Right lung (tissue), 2 donors: ENCODE measurements at regions not wholly inside any gene's neighbourhood (a gene's known extent, or its start where the extent isn't known, plus 50 kb on each side); places are given as distances from the start of the nearest gene placed in this dataset.
"Not testable (repeated sequence)": the region's sequence is repeated elsewhere in the genome, so short reads cannot be mapped to it uniquely, and the experiment has no call there.

ENCODE experiments used
- DNase-seq, 2 donors: peaks; one replicate each; pipeline ENCODE4 v3.0.0-alpha.2; 2013

- DNase-seq: no peak
Measured at GRCh38 chr16:51543971-51544370, 392.9 kb upstream of the SALL1 start.

GRCh38 chr16:51542981-51543815 is 392.1 kb upstream of the SALL1 start:
- no peak for DNase-seq

DNA sequence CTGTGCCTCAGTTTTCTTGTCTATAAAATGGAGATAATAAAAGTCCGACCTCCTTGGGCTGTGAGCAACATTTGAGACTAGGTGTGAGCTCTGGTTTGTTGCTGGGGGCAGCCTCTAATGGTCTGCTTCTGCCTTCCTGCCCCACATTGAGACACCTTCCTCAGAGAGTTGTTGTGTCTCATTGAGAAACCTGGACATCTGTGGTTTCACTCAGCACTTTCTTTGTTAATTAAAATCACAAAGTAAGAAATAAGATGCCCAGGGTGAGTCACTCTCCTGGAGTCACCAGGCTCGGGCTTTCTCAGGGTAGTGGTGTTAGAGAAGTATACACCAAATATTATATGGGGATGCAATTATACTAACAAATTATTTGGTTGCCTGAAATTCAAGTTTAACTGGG is 389.2 kb upstream of the SALL1 start:
- no peak for DNase-seq

DNA sequence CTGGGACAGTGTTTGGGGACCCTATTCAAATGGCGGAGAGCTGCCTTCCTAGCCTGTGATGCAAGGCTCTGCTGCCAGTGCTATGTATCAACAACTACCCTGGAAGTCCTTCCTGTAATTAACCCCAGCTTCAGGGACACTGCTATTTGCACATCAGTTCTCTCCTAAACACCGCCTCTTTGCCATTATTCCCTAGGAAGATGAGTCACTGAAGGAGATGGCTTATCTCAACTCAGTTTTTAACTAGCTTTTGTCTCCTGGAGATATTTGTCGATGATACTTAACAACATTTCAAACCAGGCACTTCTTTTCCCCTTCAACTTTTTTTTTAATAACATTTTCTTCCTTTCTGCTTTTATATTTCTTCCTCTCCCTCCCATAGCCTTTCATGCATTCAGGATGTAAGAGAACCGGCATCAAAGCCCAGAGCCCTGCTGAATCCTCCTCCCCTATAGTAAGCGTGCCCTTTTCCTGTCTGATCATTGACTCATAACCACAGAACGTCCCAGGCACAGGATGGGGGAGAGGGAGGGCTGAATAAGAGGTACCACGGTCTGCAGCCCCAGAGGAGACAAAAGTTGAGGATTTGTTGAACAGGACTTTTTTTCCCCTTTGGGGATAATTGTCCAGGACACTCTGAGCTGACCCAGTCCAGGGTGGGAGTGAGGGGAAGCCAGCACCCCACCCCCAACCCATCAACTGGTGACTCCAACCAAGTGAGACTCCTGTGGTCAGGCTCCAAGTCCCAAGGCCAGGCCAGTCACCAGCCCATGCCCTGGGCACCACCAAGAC is 387.8 kb upstream of the SALL1 start:
- no peak for DNase-seq

DNA sequence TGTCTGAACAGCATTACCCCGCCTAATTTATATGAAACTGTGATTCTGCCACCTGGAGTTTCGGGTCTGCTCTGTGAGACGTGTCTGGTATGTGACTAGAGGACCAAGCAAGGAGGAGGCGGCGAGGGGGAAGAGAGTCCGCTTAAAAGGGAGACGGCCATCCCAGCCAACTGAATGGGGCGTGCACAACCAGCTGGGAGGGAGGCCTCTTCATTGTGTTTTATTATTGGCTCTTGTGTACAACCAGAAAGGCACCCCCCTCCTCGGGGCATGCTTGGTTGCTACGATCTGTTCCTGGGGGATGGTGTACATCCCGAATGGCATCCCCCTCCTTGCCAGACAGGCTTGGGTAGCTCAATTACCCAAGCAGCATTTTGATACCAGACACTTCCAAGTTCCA is 384.5 kb upstream of the SALL1 start:
- no peak for DNase-seq

DNA sequence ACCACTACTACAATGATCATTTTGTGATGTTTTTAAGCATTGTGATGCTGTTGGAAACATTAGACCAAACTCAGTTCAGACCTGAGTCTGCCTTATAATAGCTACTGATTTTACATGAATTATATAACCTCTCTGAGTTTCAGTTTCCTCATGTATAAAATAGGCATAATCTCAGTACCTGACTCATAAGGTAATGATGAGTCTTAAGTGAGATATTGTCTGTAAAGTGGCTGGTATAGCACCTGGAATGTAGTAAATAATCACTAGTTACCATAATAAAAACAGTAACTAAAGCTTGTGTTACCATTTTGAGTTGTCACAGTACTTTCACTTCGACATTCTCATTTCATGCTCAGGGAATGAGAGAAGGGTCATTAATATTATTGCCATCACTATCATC is 381.5 kb upstream of the SALL1 start:
- DNase-seq: no peak

DNA sequence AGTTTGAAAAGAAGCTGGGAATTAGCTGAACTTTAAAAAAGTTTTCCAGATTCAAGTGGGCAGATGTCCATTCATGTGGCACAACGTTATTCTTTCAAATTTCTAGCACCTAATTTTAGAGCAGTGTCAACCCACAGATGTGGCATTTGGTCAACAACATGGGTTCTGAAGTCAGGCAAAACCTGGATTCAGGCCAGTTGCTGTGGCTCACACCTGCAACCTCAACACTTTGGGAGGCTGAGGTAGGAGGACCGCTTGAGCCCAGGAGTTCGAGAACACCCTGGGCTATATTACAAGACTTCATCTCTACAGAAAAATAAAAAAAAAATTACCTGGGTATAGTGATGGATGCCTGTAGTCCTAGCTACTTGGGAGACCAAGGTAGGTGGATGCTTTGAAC is 380.2 kb upstream of the SALL1 start:
- no peak for DNase-seq

GRCh38 chr16:51527349-51527748 is 376.3 kb upstream of the SALL1 start:
- DNase-seq: no peak

GRCh38 chr16:51526621-51527020 is 375.6 kb upstream of the SALL1 start:
- no peak for DNase-seq

GRCh38 chr16:51524555-51525373 is 373.7 kb upstream of the SALL1 start:
- DNase-seq: no peak

DNA sequence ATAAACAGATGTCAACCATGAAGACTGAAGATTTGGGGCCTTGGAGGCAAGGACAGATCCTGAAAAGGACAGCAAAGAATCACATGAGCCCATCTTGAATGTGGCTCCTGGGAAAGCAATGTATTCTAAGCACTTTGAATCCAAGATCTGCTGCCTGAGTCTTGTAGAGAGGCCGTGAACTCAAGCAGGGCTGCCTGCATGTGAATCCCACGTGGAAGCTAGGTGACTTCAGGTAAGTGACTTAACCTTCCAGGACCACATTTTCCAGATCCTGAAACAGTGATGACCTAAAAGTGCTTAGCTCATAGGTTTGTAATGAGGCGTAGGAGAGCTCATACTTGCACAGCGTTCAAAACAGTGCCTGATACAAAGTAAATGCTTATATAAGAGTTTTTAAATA is 373.0 kb upstream of the SALL1 start:
- no peak for DNase-seq

DNA sequence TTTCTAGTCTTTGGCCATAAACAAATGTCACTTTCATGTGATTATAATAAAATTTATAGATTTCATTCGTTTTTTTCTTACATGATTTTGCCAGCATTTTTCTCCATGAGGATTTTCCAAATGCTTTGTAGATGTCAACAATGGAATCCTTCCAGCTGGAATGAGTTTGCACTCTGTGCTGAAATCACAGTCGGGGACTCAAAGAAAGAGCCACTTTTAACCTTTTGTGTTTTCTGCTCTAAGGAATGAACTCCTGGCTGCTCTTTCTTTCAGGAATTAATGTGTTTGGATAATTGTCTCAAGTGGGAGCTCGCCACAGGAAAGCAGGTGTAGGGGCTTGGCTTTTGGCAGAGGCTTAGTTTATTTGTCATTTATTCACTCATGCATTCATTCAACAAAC is 372.3 kb upstream of the SALL1 start:
- peak; percentile 45 to 52 for DNase-seq

- no peak for DNase-seq
Measured at GRCh38 chr16:51522902-51523301, 371.8 kb upstream of the SALL1 start.

- DNase-seq: not testable (repeated sequence)
Measured at GRCh38 chr16:51516960-51517359, 365.9 kb upstream of the SALL1 start.

DNA sequence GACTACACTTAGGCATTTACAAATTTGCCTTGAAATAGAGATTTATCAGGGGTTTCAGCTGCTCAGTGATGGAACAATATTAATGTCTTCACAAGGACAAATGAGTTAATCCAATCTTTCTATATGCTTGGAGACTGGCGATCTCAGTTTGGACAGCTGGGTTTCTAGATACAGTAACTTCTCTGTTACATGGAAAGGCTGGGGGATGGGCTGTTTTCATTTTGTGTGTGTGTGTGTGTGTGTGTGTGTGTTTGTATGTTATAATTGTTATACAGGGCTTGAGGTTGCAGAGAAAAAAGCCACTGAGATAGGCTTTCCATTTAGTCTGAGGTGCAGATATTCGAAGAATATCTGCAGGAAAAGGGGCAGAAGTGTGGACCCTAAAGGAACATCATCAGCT is 359.3 kb upstream of the SALL1 start:
- DNase-seq: no peak

DNA sequence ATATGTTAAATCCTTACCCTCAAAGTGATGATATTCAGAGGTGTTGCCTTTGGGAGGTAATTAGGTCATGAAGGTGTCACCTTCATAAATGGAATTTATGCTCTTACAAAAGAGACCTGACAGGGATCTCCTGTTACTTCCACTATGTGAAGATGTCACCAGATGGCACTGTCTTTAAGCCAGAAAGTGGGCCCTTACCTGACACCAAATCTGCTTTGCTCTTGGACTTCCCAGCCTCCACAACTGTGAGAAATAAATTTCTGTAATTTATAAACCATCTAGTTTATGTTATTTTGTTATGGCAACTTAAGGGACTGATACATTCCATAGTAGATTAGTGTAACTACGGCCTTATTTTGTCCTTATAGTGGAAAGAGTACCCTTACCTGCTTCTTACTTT is 358.3 kb upstream of the SALL1 start:
- no peak for DNase-seq

- DNase-seq: peak; percentile 16 to 45
Measured at GRCh38 chr16:51508490-51509212, 357.6 kb upstream of the SALL1 start.

- DNase-seq: no peak
Measured at GRCh38 chr16:51507286-51507685, 356.2 kb upstream of the SALL1 start.

DNA sequence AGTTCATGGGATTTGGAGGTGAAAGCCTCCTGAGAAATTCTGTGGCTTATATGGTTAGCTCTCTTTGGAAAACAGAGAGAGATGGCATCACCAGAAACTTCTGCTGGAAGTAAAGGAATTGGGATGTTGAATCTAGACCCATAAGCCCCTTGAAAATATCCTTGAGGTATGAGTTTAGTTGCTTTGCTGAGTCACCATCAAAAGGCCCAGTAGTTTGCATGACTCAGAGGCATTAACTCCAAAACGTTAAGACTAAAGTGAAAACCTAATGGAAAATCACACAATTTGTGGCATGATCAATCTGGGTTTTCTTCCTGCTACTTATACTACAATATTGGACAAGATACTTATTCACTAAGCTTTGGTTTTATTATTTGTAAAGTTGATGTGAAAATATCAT is 349.2 kb upstream of the SALL1 start:
- no peak for DNase-seq

DNA sequence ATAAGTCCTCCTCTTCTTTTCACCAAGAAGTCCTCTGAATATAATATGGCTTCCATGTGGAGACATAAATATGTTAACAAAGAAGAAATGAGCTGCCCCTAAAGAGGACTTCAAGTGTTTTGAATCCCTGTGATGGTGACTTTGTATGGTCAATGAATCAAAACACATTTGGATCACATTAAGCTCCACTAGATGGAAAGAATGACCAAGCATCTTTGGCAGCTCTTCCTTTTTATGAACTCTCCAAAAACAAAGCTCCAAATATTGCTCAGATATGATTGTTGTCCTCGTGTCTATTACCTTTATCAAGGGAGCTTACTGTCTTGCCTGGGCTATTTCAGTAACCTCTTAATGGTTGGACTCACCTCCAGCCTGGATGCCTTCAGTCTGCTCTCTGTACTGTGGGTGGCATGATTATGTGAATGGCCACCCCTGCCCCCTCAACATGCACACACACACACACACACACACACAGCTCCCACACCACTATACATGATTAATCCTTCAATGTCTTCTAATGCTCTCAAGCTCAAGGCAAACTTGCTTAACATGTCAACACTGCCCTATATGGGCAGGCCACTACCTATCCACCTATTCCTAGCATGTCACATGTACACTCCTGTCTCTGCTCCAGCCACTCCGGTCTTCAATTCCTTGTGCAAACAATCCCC is 346.6 kb upstream of the SALL1 start:
- DNase-seq: no peak

DNA sequence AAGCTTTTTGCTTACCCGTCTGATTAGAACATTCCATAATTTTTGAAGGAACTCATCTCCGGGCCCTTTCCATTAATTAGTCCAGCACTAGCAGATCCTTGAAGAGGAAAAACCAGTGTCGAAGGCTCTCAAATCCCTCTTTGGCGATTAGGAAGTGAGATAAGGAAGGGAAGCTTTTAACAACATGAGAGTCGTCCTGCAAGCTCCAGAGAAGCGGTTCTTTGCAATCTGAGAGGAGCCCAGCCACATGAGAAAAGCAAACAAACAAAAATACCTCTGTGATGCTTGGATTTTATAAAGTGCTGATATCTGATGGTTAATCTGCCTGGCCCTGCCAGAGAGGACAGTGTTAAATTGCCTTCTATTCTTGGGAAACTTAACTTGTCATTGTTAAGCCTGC is 339.8 kb upstream of the SALL1 start:
- DNase-seq: no peak
